ENCODE measurements at regions not wholly inside any gene's neighbourhood (a gene's known extent, or its start where the extent isn't known, plus 50 kb on each side); places are given as distances from the start of the nearest gene placed in this dataset.
A peak's percentile ranks its signal among the peaks of the same experiment; 100 is the strongest.
"Not testable (repeated sequence)": the region's sequence is repeated elsewhere in the genome, so short reads cannot be mapped to it uniquely, and the experiment has no call there.

- H3K27ac Mint-ChIP-seq, result no peak overlapping the region
- no peak for DNase-seq (ENCODE audit: low spot score)
- no peaks in the 10 kb centered on the region for H3K4me1 Mint-ChIP-seq (ENCODE audit: low read depth)
- intact Hi-C loops (cut with micrococcal nuclease), result no loop called here
- H3K27me3 Mint-ChIP-seq (ENCODE audit: low read depth), result no peaks in the 10 kb centered on the region
- no peaks in the 10 kb centered on the region for H3K36me3 Mint-ChIP-seq (ENCODE audit: low read depth)
- H3K4me3 Mint-ChIP-seq (ENCODE audit: low read depth), result no peak overlapping the region
- no peaks in the 10 kb centered on the region for H3K9me3 Mint-ChIP-seq
Measured at GRCh38 chr12:19657732-19658130, 218.4 kb downstream of the AEBP2 start.

GRCh38 chr12:19659086-19659485 lies 219.8 kb downstream of the AEBP2 start:
- no peak for DNase-seq (ENCODE audit: low spot score)
- no peak overlapping the region for H3K27ac Mint-ChIP-seq
- H3K36me3 Mint-ChIP-seq (ENCODE audit: low read depth), result no peaks in the 10 kb centered on the region
- no peaks in the 10 kb centered on the region for H3K4me1 Mint-ChIP-seq (ENCODE audit: low read depth)
- H3K9me3 Mint-ChIP-seq, result no peaks in the 10 kb centered on the region
- no peaks in the 10 kb centered on the region for H3K27me3 Mint-ChIP-seq (ENCODE audit: low read depth)
- H3K4me3 Mint-ChIP-seq (ENCODE audit: low read depth), result no peak overlapping the region
- intact Hi-C loops (cut with micrococcal nuclease), result no loop called here

DNA sequence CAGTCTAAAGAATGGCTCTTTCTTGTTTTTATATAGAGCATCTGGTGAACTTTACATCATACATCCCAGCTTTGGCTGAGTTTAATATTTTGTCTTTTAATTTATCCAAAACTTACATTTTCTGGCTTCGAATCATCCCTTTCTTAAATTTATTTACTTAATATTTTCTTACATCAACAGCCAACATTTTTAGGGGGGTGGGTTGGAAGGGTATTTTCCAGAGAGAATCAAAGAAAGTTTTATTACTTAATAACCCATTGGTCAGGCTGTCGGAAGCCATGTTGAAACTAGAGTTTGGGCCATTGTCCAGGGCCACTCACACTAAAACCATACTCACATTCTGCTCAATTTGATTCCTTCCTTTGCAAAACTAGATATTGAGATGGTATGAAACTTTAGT lies 220.2 kb downstream of the AEBP2 start:
- H3K9me3 Mint-ChIP-seq, result no peaks in the 10 kb centered on the region
- intact Hi-C loops (cut with micrococcal nuclease), result no loop called here
- DNase-seq (ENCODE audit: low spot score), result no peak

DNA sequence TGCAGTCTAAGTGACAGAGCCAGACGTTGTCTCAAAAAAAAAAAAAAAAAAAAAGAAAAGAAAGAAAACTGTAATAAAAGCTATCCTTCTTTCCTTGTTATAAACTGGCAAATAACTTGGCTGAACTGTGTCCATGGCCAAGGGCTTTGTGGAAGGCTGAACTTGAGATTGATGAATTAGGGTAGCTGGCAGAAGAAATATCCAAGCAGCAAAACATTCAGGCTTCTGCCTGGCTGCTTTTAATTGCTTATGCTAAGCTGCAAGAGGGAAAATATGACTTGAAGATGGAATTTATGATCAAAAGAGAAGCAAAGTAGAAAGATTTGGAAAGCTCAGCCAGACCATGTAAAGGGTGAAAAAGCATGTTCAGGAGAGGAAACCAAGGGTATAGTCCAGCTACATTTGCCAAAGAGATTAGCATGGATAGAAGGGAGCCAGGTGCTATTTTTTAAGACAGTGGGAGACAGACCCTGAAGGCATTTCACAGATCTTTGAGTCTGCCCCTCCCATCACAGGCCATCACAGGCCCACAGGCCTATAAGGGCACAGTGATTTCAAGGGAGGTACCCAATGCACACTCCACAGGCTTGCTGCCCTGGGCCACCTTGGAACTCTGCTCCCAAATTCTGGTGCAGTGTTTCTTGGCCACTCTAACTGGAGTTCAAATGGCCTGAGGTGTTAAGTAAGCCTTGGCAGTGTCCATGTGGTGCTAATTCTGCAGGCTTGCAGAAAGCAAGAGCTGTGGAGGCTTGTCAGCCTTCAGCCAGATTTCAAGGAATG lies 226.0 kb downstream of the AEBP2 start:
- H3K27me3 Mint-ChIP-seq (ENCODE audit: low read depth), result peaks cover 9% of the 10 kb centered on the region
- H3K27ac Mint-ChIP-seq, result no peak overlapping the region
- no peak for DNase-seq (ENCODE audit: low spot score)
- no peaks in the 10 kb centered on the region for H3K36me3 Mint-ChIP-seq (ENCODE audit: low read depth)
- intact Hi-C loops (cut with micrococcal nuclease), result no loop called here
- no peaks in the 10 kb centered on the region for H3K9me3 Mint-ChIP-seq
- H3K4me3 Mint-ChIP-seq (ENCODE audit: low read depth), result no peak overlapping the region
- no peaks in the 10 kb centered on the region for H3K4me1 Mint-ChIP-seq (ENCODE audit: low read depth)

More for the DNA sequence above, 220.2 kb downstream of the AEBP2 start:
- Mint-ChIP-seq H3K4me3 (ENCODE audit: low read depth) (no peak overlapping the region), H3K4me1 (ENCODE audit: low read depth) (no peaks in the 10 kb centered on the region), H3K27me3 (ENCODE audit: low read depth) (no peaks in the 10 kb centered on the region), H3K36me3 (ENCODE audit: low read depth) (no peaks in the 10 kb centered on the region), H3K27ac (no peak overlapping the region)

DNA sequence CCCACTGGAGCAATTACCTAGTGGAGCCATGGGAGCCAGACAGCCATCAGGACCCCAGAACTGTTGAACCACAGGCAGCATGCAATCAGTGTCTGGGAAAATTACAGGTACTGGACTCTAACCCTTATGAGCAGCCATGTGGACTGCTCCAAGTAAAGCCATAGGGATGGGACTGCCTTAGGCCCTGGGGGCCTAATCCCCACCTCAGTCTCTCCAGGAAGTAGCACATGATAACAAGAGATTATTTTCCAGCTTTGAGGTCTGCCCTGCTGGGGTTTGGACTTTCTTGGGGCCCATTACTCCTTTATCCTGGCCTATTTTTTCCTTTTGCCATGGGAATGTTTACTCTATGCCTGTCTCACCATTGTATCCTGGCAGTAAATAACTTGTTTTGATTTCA lies 226.8 kb downstream of the AEBP2 start:
- no peak for DNase-seq (ENCODE audit: low spot score)
- intact Hi-C loops (cut with micrococcal nuclease), result no loop called here
- H3K36me3 Mint-ChIP-seq (ENCODE audit: low read depth), result no peaks in the 10 kb centered on the region
- no peak overlapping the region for H3K27ac Mint-ChIP-seq
- peaks cover 9% of the 10 kb centered on the region for H3K27me3 Mint-ChIP-seq (ENCODE audit: low read depth)
- H3K9me3 Mint-ChIP-seq, result no peaks in the 10 kb centered on the region
- H3K4me1 Mint-ChIP-seq (ENCODE audit: low read depth), result no peaks in the 10 kb centered on the region
- H3K4me3 Mint-ChIP-seq (ENCODE audit: low read depth), result no peak overlapping the region

- no peaks in the 10 kb centered on the region for H3K9me3 Mint-ChIP-seq
- no peak for DNase-seq (ENCODE audit: low spot score)
- no peaks in the 10 kb centered on the region for H3K36me3 Mint-ChIP-seq (ENCODE audit: low read depth)
- intact Hi-C loops (cut with micrococcal nuclease), result no loop called here
- H3K4me1 Mint-ChIP-seq (ENCODE audit: low read depth), result no peaks in the 10 kb centered on the region
- no peak overlapping the region for H3K27ac Mint-ChIP-seq
- H3K27me3 Mint-ChIP-seq (ENCODE audit: low read depth), result peaks cover 9% of the 10 kb centered on the region
- no peak overlapping the region for H3K4me3 Mint-ChIP-seq (ENCODE audit: low read depth)
Measured at GRCh38 chr12:19669793-19670192, 230.5 kb downstream of the AEBP2 start.

DNA sequence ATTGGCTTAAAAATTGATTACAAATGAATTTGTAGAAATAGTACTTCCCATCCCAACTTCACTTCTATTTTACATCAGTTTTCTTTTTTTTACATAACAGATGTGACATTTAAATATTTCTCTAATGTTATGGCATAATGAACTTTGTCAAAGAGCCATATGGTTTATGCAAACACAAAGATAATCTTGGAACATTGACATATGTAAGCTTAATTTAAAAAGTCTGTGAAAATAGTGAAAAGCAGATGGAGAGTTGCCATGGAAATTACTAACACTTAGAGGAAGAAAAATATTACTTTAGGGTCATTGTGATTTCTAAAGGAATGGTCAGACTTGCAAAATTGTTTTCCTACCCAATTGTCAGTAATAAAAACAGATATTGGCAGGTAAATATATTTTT lies 232.4 kb downstream of the AEBP2 start:
- no peak for DNase-seq (ENCODE audit: low spot score)
- Mint-ChIP-seq H3K27ac (no peak overlapping the region), H3K36me3 (ENCODE audit: low read depth) (peaks cover 3% of the 10 kb centered on the region), H3K27me3 (ENCODE audit: low read depth) (peaks cover 9% of the 10 kb centered on the region), H3K9me3 (peaks cover 4% of the 10 kb centered on the region), H3K4me1 (ENCODE audit: low read depth) (peaks cover 6% of the 10 kb centered on the region), H3K4me3 (ENCODE audit: low read depth) (no peak overlapping the region)
- intact Hi-C loops (cut with micrococcal nuclease), result no loop called here

GRCh38 chr12:19674437-19674836 lies 235.1 kb downstream of the AEBP2 start:
- Mint-ChIP-seq H3K27ac (no peak overlapping the region), H3K9me3 (peaks cover 25% of the 10 kb centered on the region), H3K4me3 (ENCODE audit: low read depth) (no peak overlapping the region), H3K4me1 (ENCODE audit: low read depth) (peaks cover 28% of the 10 kb centered on the region), H3K27me3 (ENCODE audit: low read depth) (peaks cover 2% of the 10 kb centered on the region), H3K36me3 (ENCODE audit: low read depth) (peaks cover 23% of the 10 kb centered on the region)
- intact Hi-C loops (cut with micrococcal nuclease), result no loop called here
- no peak for DNase-seq (ENCODE audit: low spot score)

GRCh38 chr12:19675361-19675760 lies 236.1 kb downstream of the AEBP2 start:
- Mint-ChIP-seq H3K4me3 (ENCODE audit: low read depth) (no peak overlapping the region), H3K9me3 (peaks cover 34% of the 10 kb centered on the region), H3K27ac (peak overlapping the region; percentile 69), H3K27me3 (ENCODE audit: low read depth) (no peaks in the 10 kb centered on the region), H3K4me1 (ENCODE audit: low read depth) (peaks cover 37% of the 10 kb centered on the region), H3K36me3 (ENCODE audit: low read depth) (peaks cover 31% of the 10 kb centered on the region)
- intact Hi-C loops (cut with micrococcal nuclease), result loop anchor here (1.0 to 5.0 kb wide), 9 partner anchors 19 to 363 kb away; no protein-coding TSS in a partner anchor
- DNase-seq (ENCODE audit: low spot score), result no peak

- intact Hi-C loops (cut with micrococcal nuclease), result loop anchor here (5.0 kb wide), 3 partner anchors 126 to 366 kb away; no protein-coding TSS in a partner anchor
- H3K36me3 Mint-ChIP-seq (ENCODE audit: low read depth), result peaks cover 31% of the 10 kb centered on the region
- H3K4me3 Mint-ChIP-seq (ENCODE audit: low read depth), result peak overlapping the region; percentile 51
- not testable (repeated sequence) for H3K27me3 Mint-ChIP-seq (ENCODE audit: low read depth); DNase-seq (ENCODE audit: low spot score)
- H3K27ac Mint-ChIP-seq, result peak overlapping the region; percentile 87
- peaks cover 50% of the 10 kb centered on the region for H3K4me1 Mint-ChIP-seq (ENCODE audit: low read depth)
- H3K9me3 Mint-ChIP-seq, result peaks cover 35% of the 10 kb centered on the region
Measured at GRCh38 chr12:19678501-19678900, 239.2 kb downstream of the AEBP2 start.

DNA sequence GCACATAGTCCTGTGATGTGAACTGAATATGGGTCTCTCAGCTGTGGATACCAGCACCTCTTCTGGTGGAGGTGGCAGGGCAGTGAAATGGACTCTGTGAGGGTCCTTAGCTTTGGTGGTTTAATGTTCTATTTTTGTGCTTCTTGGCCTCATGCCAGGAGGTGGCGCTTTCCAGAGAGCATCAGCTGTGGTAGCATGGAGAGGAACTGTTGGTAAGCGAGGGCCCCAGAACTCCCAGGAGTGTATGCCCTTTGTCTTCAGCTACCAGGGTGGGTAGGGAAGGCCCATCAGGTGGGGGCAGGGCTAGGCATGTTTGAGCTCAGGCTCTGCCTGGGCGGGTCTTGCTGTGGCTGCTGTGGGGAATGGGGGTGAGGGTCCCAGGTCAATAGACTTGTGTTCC lies 241.7 kb downstream of the AEBP2 start:
- H3K9me3 Mint-ChIP-seq, result peaks cover 35% of the 10 kb centered on the region

DNA sequence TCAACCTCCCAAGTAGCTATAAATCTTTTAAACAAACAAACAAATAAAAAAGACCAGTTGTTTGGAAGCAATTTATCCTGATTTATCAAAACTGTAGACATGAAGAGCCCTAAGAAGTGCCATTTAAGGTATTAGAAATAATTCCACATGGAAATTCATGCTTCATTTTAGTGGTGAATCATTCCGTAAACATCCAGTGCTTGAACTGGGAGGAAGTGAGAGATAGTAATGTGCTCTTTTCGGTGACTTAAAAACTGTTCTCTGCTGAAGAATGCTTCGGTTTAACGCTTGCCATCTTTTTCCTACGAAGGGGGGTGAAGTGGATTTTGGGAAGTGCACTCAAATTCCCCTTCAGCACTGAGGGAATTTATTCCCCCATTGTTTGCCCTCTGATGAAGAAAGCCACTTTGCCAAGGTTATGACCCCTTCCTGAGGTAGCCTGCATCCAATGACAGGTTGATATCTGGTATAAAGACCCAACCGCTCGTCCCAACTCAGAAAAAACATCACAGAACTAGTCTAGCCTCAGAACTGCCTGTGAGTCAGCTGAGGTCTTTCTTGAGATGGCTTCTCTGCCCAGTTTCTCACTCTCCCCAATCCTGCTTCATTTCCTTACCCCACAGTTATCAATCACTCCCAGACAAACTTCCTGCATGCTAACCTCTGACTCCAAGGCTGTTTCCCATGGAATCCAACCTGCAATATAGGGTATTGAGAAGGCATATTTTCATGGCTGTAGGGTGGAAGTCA lies 244.1 kb downstream of the AEBP2 start:
- Mint-ChIP-seq H3K9me3 (peaks cover 17% of the 10 kb centered on the region), H3K4me1 (ENCODE audit: low read depth) (peaks cover 39% of the 10 kb centered on the region), H3K4me3 (ENCODE audit: low read depth) (no peak overlapping the region), H3K27ac (no peak overlapping the region), H3K36me3 (ENCODE audit: low read depth) (peaks cover 14% of the 10 kb centered on the region), H3K27me3 (ENCODE audit: low read depth) (peaks cover 4% of the 10 kb centered on the region)
- intact Hi-C loops (cut with micrococcal nuclease), result no loop called here
- no peak for DNase-seq (ENCODE audit: low spot score)

More for the DNA sequence above, 241.7 kb downstream of the AEBP2 start:
- intact Hi-C loops (cut with micrococcal nuclease), result no loop called here
- peaks cover 46% of the 10 kb centered on the region for H3K4me1 Mint-ChIP-seq (ENCODE audit: low read depth)
- peaks cover 3% of the 10 kb centered on the region for H3K27me3 Mint-ChIP-seq (ENCODE audit: low read depth)
- H3K27ac Mint-ChIP-seq, result no peak overlapping the region
- DNase-seq (ENCODE audit: low spot score), result no peak
- peaks cover 31% of the 10 kb centered on the region for H3K36me3 Mint-ChIP-seq (ENCODE audit: low read depth)
- no peak overlapping the region for H3K4me3 Mint-ChIP-seq (ENCODE audit: low read depth)

DNA sequence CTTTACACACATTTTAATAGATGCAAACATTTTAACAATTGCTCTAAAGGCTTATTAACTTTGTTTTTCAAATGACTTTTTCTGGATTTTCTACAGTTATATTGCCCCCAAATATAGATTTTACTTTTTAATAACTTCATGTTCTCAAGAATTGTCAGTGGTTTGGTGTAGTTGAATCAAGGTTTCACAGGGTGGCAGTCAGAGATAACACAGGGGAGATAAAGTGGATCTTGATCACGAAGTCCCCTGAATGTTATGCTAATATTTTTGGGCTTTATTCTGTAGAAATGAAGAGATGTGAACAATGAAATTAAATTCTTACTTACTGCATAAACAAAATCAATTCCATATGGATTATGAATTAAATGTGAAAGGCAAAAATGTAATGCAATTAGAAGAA lies 248.1 kb downstream of the AEBP2 start:
- no peak for DNase-seq (ENCODE audit: low spot score)
- Mint-ChIP-seq H3K4me3 (ENCODE audit: low read depth) (no peak overlapping the region), H3K27me3 (ENCODE audit: low read depth) (peaks cover 4% of the 10 kb centered on the region), H3K4me1 (ENCODE audit: low read depth) (peaks cover 15% of the 10 kb centered on the region), H3K27ac (no peak overlapping the region), H3K9me3 (no peaks in the 10 kb centered on the region), H3K36me3 (ENCODE audit: low read depth) (no peaks in the 10 kb centered on the region)
- intact Hi-C loops (cut with micrococcal nuclease), result no loop called here
